HG03025 (cell line): ENCODE measurements at regions not wholly inside any gene's neighbourhood (a gene's known extent, or its start where the extent isn't known, plus 50 kb on each side); places are given as distances from the start of the nearest gene placed in this dataset.

ENCODE experiments used
- ATAC-seq: cut with Tn5 transposase; IDR thresholded peaks from one replicate; pipeline ENCODE4 v1.9.1; 2021; ENCODE audit warnings: mild to moderate bottlenecking, moderate library complexity; ENCODE audit not compliant: unreplicated experiment, low FRiP score

- ATAC-seq: no peak
These were observed 97.6 kb upstream of the RAB6C start for GRCh38 chr2:129881786-129882396.

GRCh38 chr2:129882476-129882875 is 97.0 kb upstream of the RAB6C start:
- ATAC-seq: no peak

- no peak for ATAC-seq
These were observed 96.3 kb upstream of the RAB6C start for GRCh38 chr2:129883121-129883520.

- no peak for ATAC-seq
These were observed 95.2 kb upstream of the RAB6C start for GRCh38 chr2:129884221-129884786.

- no peak for ATAC-seq
These were observed 93.7 kb upstream of the RAB6C start for GRCh38 chr2:129885735-129886134.

- no peak for ATAC-seq
These were observed 91.7 kb upstream of the RAB6C start for GRCh38 chr2:129887688-129888266.

GRCh38 chr2:129888461-129888860 is 91.0 kb upstream of the RAB6C start:
- ATAC-seq: no peak

- ATAC-seq: no peak
These were observed 90.6 kb upstream of the RAB6C start for GRCh38 chr2:129888896-129889295.

GRCh38 chr2:129891341-129892320 is 87.8 kb upstream of the RAB6C start:
- no peak for ATAC-seq

- no peak for ATAC-seq
These were observed 87.1 kb upstream of the RAB6C start for GRCh38 chr2:129892360-129892759.

- ATAC-seq: no peak
These were observed 86.7 kb upstream of the RAB6C start for GRCh38 chr2:129892773-129893172.

GRCh38 chr2:129893244-129893643 is 86.2 kb upstream of the RAB6C start:
- no peak for ATAC-seq

- no peak for ATAC-seq
These were observed 84.8 kb upstream of the RAB6C start for GRCh38 chr2:129894616-129895015.

GRCh38 chr2:129895061-129895460 is 84.4 kb upstream of the RAB6C start:
- no peak for ATAC-seq

GRCh38 chr2:129895526-129896082 is 83.9 kb upstream of the RAB6C start:
- no peak for ATAC-seq

- no peak for ATAC-seq
These were observed 83.0 kb upstream of the RAB6C start for GRCh38 chr2:129896226-129897100.

GRCh38 chr2:129901754-129902415 is 77.6 kb upstream of the RAB6C start:
- no peak for ATAC-seq

GRCh38 chr2:129902731-129903585 is 76.5 kb upstream of the RAB6C start:
- no peak for ATAC-seq
